Esophagus squamous epithelium (tissue), 5 donors: ENCODE measurements at regions not wholly inside any gene's neighbourhood (a gene's known extent, or its start where the extent isn't known, plus 50 kb on each side); places are given as distances from the start of the nearest gene placed in this dataset.

Experiments
- DNase-seq: peaks from one replicate; lab custom pipeline; 2025; lab: John Stamatoyannopoulos, UW
- H3K27ac ChIP-seq, 4 donors: fragments of 200-600 bp; sonication (generic); one replicate each; pipeline ENCODE4 v1.5.1; 2016 to 2019; ENCODE audit warnings: mild to moderate bottlenecking in 1 of 4
- H3K27me3 ChIP-seq, 4 donors: fragments of 200-600 bp; sonication (generic); 1 replicate in 3 of 4; 2 replicates in 1 of 4; pipeline versions ENCODE4 v1.5.1 to v1.6.0; 2017 to 2021; ENCODE audit warnings: antibody characterized with exemption in 1 of 4
- H3K36me3 ChIP-seq, 3 donors: fragments of 200-600 bp; sonication (generic); one replicate each; pipeline ENCODE4 v1.5.1; 2016 to 2019
- H3K4me1 ChIP-seq, 3 donors: fragments of 200-600 bp; sonication (generic); one replicate each; pipeline ENCODE4 v1.5.1; 2017 to 2019
- H3K4me3 ChIP-seq, 4 donors: fragments of 200-600 bp; sonication (generic); 1 replicate in 3 of 4; 2 replicates in 1 of 4; pipeline ENCODE4 v1.5.1; 2016 to 2019; ENCODE audit warnings: mild to moderate bottlenecking in 2 of 4, moderate library complexity in 1 of 4
- H3K9me3 ChIP-seq, 3 donors: fragments of 200-600 bp; sonication (generic); one replicate each; pipeline ENCODE4 v1.5.1; 2016 to 2019
- CTCF ChIP-seq, 6 experiments: fragments of 450-650 bp in 4 of 6; fragments of 200-600 bp in 2 of 6; sonication (generic) in 2 of 6; IDR thresholded peaks; one replicate each; pipeline ENCODE4 v1.5.1; 2016 to 2019; ENCODE audit warnings: antibody characterized with exemption in 6 of 6, mild to moderate bottlenecking in 4 of 6, moderate library complexity in 4 of 6
- POLR2A ChIP-seq, 4 donors: fragments of 450-650 bp; IDR thresholded peaks; one replicate each; pipeline ENCODE4 v1.6.1; 2017; ENCODE audit warnings: antibody characterized with exemption in 4 of 4, mild to moderate bottlenecking in 4 of 4, moderate library complexity in 3 of 4
- WGBS, 2 donors: methylation state at CpG; one replicate each; pipeline ENCODE4 v1.1.5; 2018; 5-methylcytosine and 5-hydroxymethylcytosine counted together
- intact Hi-C: fragments of 100-400 bp; cut with DNase I; formaldehyde crosslinking; loops from one replicate; pipeline ENCODE4 v1.15.0; 2022
- donor health status: DM: yes; HTN: yes; CAD: no.

GRCh38 chr10:133017203-133017601 is 70.5 kb upstream of the ADGRA1 start:
- Histone ChIP-seq H3K9me3 (no peaks in the 10 kb centered on the region), H3K27ac (no peak overlapping the region), H3K4me1 (no peaks in the 10 kb centered on the region), H3K4me3 (no peak overlapping the region), H3K27me3 (peaks cover 0 to 23% (median 0%) of the 10 kb centered on the region in 4 donors), H3K36me3 (no peaks in the 10 kb centered on the region)
- 88% methylated on average over 8 of the region's 27 CpGs; no CpG with 5 or more reads in 1 of the 2 donors for WGBS, 2 donors
- DNase-seq = no peak
- intact Hi-C loops = no loop called here
- no peak for TF ChIP-seq POLR2A (IDR thresholded peaks at IDR 0.05)
- TF ChIP-seq CTCF (IDR thresholded peaks at IDR 0.05) = no peak

- no peak overlapping the region for H3K27ac ChIP-seq
- peaks cover 0 to 17% (median 0%) of the 10 kb centered on the region in 4 donors for H3K27me3 ChIP-seq
- intact Hi-C loops = no loop called here
- H3K9me3 ChIP-seq = no peaks in the 10 kb centered on the region
- no peak for DNase-seq
- TF ChIP-seq POLR2A (IDR thresholded peaks at IDR 0.05) = no peak
- TF ChIP-seq CTCF (IDR thresholded peaks at IDR 0.05) = no peak
- no peaks in the 10 kb centered on the region for H3K4me1 ChIP-seq
- 81 to 90% methylated on average over 12 to 24 of the region's 45 CpGs for WGBS, 2 donors
- no peaks in the 10 kb centered on the region for H3K36me3 ChIP-seq
- H3K4me3 ChIP-seq = no peak overlapping the region
Measured at GRCh38 chr10:133016493-133017202, 71.1 kb upstream of the ADGRA1 start.

GRCh38 chr10:133015816-133016462 is 71.8 kb upstream of the ADGRA1 start:
- Histone ChIP-seq H3K27me3 (peaks cover 0 to 10% (median 0%) of the 10 kb centered on the region in 4 donors), H3K9me3 (no peaks in the 10 kb centered on the region), H3K36me3 (no peaks in the 10 kb centered on the region), H3K27ac (no peak overlapping the region), H3K4me3 (no peak overlapping the region), H3K4me1 (no peaks in the 10 kb centered on the region)
- no peak for DNase-seq
- TF ChIP-seq CTCF (IDR thresholded peaks at IDR 0.05) = no peak
- intact Hi-C loops = no loop called here
- 86 to 89% methylated on average over 11 to 16 of the region's 34 CpGs for WGBS, 2 donors

GRCh38 chr10:133015321-133015720 is 72.4 kb upstream of the ADGRA1 start:
- Histone ChIP-seq H3K27ac (no peak overlapping the region), H3K4me3 (no peak overlapping the region), H3K4me1 (no peaks in the 10 kb centered on the region), H3K27me3 (peaks cover 0 to 4% (median 0%) of the 10 kb centered on the region in 4 donors), H3K9me3 (no peaks in the 10 kb centered on the region), H3K36me3 (no peaks in the 10 kb centered on the region)
- intact Hi-C loops = no loop called here
- no peak for TF ChIP-seq POLR2A (IDR thresholded peaks at IDR 0.05)
- WGBS, 2 donors = 76 to 90% methylated on average over 6 to 7 of the region's 18 CpGs
- no peak for DNase-seq

GRCh38 chr10:133014416-133015210 is 72.2 kb upstream of the CFAP46 start:
- no peaks in the 10 kb centered on the region for H3K27me3 ChIP-seq
- no peak for DNase-seq
- intact Hi-C loops = no loop called here
- no peaks in the 10 kb centered on the region for H3K36me3 ChIP-seq
- no peak overlapping the region for H3K4me3 ChIP-seq
- no peak overlapping the region for H3K27ac ChIP-seq
- TF ChIP-seq POLR2A (IDR thresholded peaks at IDR 0.05) (no peak), CTCF (IDR thresholded peaks at IDR 0.05) (no peak)
- H3K4me1 ChIP-seq = peaks cover 4 to 5% (median 4%) of the 10 kb centered on the region in 3 donors
- 87 to 94% methylated on average over 6 of the region's 38 CpGs for WGBS, 2 donors
- no peaks in the 10 kb centered on the region for H3K9me3 ChIP-seq
